ENCODE measurements at regions not wholly inside any gene's neighbourhood (a gene's known extent, or its start where the extent isn't known, plus 50 kb on each side); places are given as distances from the start of the nearest gene placed in this dataset.
A peak's percentile ranks its signal among the peaks of the same experiment; 100 is the strongest.
"Not testable (repeated sequence)": the region's sequence is repeated elsewhere in the genome, so short reads cannot be mapped to it uniquely, and the experiment has no call there.

- not testable (repeated sequence) for DNase-seq
Observed at GRCh38 chr11:14573539-14574057, 53.4 kb upstream of the PSMA1 start.

DNA sequence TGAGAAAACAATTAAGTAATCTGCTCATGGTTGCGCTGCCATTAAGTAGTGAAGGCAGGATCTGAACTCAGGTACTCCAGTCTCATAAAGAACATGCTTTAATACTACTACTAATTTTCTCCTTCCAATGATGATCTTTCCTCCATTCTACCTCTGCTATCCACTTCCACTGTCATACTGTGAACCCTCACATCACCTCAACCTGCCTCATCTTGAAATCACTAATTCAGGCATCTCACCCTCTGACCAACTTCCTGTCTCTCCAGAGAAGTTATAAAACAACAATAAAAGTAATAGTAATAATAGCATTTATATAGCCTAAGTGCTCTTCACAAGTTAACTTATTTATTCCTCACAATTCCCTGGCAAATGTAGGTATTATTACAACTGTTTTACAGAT, 57.1 kb upstream of the PSMA1 start:
- no peak for DNase-seq

- DNase-seq = no peak
Observed at GRCh38 chr11:14577835-14578529, 57.8 kb upstream of the PSMA1 start.

- peak in 2 of 4 experiments; percentile 8 to 31 for DNase-seq
Observed at GRCh38 chr11:14578541-14578956, 58.4 kb upstream of the PSMA1 start.

- DNase-seq = no peak
Observed at GRCh38 chr11:14579646-14580045, 59.5 kb upstream of the PSMA1 start.

DNA sequence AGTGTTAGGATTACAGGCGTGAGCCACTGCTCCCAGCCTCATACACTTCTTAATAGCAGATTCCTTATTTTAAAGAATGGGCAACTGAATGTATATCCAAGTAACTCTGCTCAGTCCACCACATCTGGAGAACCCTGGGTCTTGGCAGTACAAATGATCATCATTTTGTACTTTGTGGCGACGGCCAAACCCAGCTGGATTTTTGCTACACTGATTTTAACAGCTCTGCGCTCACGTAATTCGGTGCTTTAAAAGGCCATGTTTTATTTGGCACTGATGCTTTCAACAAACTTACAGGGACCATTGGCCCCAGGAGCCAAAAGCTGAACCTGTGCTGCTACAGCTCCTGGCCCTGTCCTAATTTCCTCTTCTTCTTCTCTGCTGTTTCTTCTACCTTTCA, 60.8 kb upstream of the PDE3B start:
- DNase-seq = no peak

- DNase-seq = no peak
Observed at GRCh38 chr11:14583252-14584034, 60.2 kb upstream of the PDE3B start.

DNA sequence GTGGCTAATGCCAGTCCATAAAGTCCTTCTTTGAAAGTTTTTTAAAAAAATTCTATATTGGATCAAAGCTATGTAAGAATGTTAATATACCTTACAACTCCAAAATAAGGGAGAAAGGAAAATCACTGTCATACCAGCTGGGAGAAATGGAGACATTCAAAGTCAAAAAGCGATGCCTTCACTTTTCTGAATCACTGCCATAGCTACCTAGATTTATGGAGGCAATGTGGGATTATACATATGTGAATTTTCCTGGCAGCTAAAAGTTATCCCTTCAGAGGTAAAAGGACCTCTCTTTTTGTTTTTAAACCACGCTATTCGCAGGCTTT, 59.6 kb upstream of the PDE3B start:
- no peak for DNase-seq

DNA sequence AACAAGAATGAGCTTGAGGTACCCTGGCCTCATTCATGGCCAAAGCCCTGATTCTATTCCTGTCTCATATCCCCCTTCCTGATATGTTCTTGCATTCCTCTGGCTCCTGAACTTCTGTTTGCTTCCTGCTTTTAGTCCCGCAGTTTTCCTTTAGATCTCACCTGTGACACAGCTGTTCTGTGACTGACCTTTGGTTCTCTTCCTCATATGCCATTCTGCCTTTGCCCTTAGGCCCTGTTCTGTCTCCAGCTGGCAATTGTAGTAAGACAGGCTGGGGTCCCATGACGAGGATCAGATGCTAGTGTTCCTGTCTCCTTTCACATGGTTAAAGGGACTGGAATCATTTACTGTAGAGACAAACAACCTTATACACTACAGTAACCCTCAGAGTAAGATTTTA, 59.0 kb upstream of the PDE3B start:
- DNase-seq = no peak

- DNase-seq = no peak
Observed at GRCh38 chr11:14585438-14585837, 58.2 kb upstream of the PDE3B start.

GRCh38 chr11:14587258-14587657, 56.3 kb upstream of the PDE3B start:
- no peak for DNase-seq

DNA sequence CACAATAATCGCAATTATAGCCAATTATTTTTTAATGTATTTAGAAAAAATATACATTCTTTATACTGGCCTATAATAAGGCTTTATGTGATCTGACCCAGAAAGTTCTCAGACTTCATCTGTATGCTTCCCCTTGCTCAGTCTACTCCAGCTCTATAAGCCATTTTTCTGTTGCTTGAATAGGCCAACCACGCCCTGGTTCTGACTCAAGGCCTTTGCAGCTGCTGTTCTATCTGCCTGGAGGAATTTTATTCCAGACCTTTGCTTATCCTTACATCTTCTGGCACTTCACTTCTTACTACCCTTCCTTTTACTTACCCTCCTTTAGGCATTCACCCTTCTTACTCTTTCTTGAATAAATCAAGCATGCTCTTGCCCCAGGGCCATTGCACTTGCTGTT, 54.9 kb upstream of the PDE3B start:
- DNase-seq = no peak

GRCh38 chr11:14589421-14589820, 54.2 kb upstream of the PDE3B start:
- no peak for DNase-seq

GRCh38 chr11:14591046-14591445, 52.6 kb upstream of the PDE3B start:
- not testable (repeated sequence) for DNase-seq

- DNase-seq = no peak
Observed at GRCh38 chr11:14593671-14594070, 49.9 kb upstream of the PDE3B start.
